NCI-H748 (cell line): ENCODE measurements at regions not wholly inside any gene's neighbourhood (a gene's known extent, or its start where the extent isn't known, plus 50 kb on each side); places are given as distances from the start of the nearest gene placed in this dataset.

Experiments used
- DNase-seq: peaks from one replicate; lab custom pipeline; 2025; ENCODE audit not compliant: unreplicated experiment; lab: John Stamatoyannopoulos, UW

DNA sequence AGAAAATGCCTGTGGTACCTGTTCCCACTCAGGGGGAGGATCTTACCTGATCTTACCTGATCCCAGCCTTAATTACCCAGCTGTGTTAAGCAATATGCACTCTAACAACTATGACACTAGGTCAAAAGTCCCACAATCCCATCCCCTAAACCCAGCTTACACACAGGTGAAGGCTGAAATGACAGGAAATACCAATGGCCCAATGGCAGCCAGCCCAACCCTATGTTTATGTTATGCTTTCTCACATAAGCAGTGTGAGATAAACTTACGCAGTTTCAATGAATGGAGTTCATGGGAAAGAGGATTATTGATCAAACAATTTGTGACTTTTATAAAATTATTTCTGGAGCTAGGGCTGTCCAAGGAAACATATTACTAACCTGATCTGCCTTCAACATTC lies 91.9 kb downstream of the GPAM start:
- no peak for DNase-seq

DNA sequence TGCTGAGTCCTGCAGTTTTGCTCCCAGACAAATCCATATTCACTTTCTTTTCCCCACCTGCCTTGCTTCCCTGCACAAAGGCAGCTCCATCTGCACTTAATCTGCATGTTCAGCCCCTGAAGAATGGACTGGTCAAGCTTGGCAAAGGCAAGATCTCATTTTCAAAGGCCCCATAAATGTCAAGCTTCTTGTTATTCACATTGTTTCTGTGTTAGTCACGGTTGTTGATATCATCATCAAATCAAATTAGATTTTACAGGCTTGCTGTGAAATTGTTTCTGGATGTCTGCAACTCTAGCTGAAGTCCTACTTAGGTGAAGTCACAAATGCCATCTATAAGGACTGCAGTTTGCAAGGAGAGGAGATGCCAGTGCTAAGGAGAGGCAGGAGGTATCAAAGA lies 91.0 kb downstream of the GPAM start:
- DNase-seq = no peak

DNA sequence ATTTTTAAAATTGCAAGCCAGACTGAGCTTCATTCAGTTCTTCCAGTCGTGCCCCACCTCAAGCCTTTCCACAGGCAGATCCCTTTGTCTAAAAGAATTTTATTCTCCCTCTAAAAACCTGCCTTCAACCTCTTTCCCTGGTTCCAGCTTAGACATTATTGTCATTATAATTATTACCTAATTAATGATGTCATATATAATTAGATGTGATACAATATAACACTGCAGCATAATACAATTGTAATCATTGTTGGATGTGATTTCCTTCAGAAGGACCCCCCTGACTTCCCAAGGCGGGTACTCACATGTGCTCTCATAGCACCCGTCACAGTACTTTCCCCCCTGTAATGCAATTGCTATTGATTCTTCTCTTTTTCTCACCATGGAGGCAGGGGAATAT lies 88.6 kb downstream of the GPAM start:
- DNase-seq = no peak

DNA sequence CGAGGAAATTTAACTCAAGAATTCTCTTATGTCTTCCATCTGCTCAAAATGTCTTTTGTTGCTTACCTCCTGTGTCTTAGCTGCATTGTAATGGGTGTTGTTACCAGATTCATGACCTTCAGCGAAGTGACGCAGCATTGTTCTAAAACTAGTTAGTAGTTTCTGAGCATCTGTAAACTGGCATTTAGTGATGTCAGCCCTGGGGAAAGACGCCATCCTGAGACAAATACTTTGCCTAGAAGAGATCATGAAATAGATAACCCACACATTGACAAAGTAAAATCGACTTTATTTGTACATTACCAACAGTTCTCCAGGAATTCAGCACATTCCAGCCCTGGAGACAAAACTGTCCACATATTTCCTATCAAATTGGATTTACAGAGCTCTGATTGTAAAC lies 87.8 kb downstream of the GPAM start:
- no peak for DNase-seq

DNA sequence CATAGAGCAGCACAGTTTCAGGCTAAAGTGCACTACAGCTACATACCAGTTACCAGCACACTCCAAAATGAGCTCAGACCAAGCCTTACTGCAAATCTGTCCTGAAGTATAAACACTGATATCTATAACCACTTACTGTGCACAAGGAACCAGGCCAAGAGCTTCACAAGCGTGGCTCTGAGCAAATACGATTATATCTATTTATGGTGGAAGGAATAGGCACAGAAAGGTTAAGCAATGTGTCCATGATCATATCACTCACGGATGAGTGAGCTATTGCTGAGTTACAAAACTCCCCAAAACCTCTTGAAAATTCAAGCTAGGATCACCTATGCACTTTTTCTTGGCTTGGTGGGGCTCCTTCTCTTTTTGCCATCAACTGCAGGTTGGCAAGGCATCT lies 84.9 kb downstream of the GPAM start:
- no peak for DNase-seq
